HepG2 (cell line): ENCODE measurements at regions not wholly inside any gene's neighbourhood (a gene's known extent, or its start where the extent isn't known, plus 50 kb on each side); places are given as distances from the start of the nearest gene placed in this dataset.

Experiments used
- ATAC-seq: fragments of 200-7000 bp; cut with Tn5 transposase; 3 replicates; pipeline ENCODE4 v1.9.1; 2020; ENCODE audit warnings: mild to moderate bottlenecking, moderate library complexity
- BruUV-seq: library from RNA; stranded (reverse); fragments of 400-500 nt; replicated peaks from 2 replicates; lab custom pipeline; 2021; lab: Mats Ljungman, UMichigan
- CTCF ChIA-PET: fragments of 300-600 bp; formaldehyde crosslinking; extraction: SDS; loops from one replicate; lab custom pipeline; 2021; ENCODE audit warnings: low total read pairs, inconsistent platforms, low intra/inter-chr PET ratio; lab: Yijun Ruan, JAX
- POLR2A ChIA-PET: fragments of 350-600 bp; sonication (Branson Sonifier 250); formaldehyde crosslinking; loops from one replicate; lab custom pipeline; 2020; ENCODE audit warnings: antibody characterized with exemption, inconsistent platforms; lab: Yijun Ruan, JAX
- DNase-seq: peaks from one replicate; pipeline ENCODE4 v3.0.0-alpha.2; 2015; ENCODE audit warnings: low spot score
- FAIRE-seq: peaks from 3 replicates; lab custom pipeline; 2011; peaks lifted over from hg19 to GRCh38; lab: Jason Lieb, UNC
- H2AFZ ChIP-seq: one replicate; pipeline ENCODE4 v1.6.1; 2011; ENCODE audit warnings: low read length, inconsistent platforms
- H3K27ac ChIP-seq: fragments of 300-600 bp; 3 replicates; pipeline ENCODE4 v1.8.0; 2011; ENCODE audit warnings: mixed run types, mild to moderate bottlenecking, mixed read lengths, low read length, inconsistent platforms; ENCODE audit not compliant: insufficient read depth; ENCODE audit errors: extremely low read length
- H3K27me3 ChIP-seq, 2 experiments: fragments of 200-600 bp in 1 of 2; 2 replicates in 1 of 2; 3 replicates in 1 of 2; pipeline versions ENCODE4 v1.6.0 to v1.8.0; 2011; ENCODE audit warnings: low read length in 2 of 2, mild to moderate bottlenecking in 2 of 2, moderate library complexity in 2 of 2, inconsistent platforms in 1 of 2; ENCODE audit not compliant: insufficient read depth in 2 of 2, control insufficient read depth in 1 of 2
- H3K36me3 ChIP-seq, 2 experiments: fragments of 200-600 bp in 1 of 2; replicated peaks in 1 of 2; 2 replicates in 1 of 2; 3 replicates in 1 of 2; pipeline versions ENCODE4 v1.5.1 to v1.8.0; 2011; ENCODE audit warnings: low read length in 2 of 2, inconsistent platforms in 1 of 2; ENCODE audit not compliant: insufficient read depth in 2 of 2, control insufficient read depth in 1 of 2
- H3K4me1 ChIP-seq: 2 replicates; pipeline ENCODE4 v1.5.1; 2012; ENCODE audit warnings: low read length, inconsistent platforms; ENCODE audit not compliant: insufficient read depth
- H3K4me2 ChIP-seq: 2 replicates; pipeline ENCODE4 v1.6.0; 2011; ENCODE audit warnings: low read depth, low read length, inconsistent platforms
- H3K4me3 ChIP-seq, 3 experiments: fragments of 200-600 bp in 1 of 3; sonication (generic), shearing (Covaris generic) in 1 of 3; replicated peaks in 1 of 3; 2 replicates each; pipeline ENCODE4 v1.5.1; 2011 to 2016; ENCODE audit warnings: low read length in 3 of 3, inconsistent platforms in 2 of 3, low read depth in 2 of 3, mild to moderate bottlenecking in 2 of 3, control low read depth in 1 of 3, mixed read lengths in 1 of 3; ENCODE audit not compliant: insufficient read depth in 1 of 3
- H3K79me2 ChIP-seq: one replicate; pipeline ENCODE4 v1.6.1; 2011; ENCODE audit warnings: low read length, inconsistent platforms; ENCODE audit not compliant: insufficient read depth
- H3K9ac ChIP-seq: 2 replicates; pipeline ENCODE4 v1.6.0; 2011; ENCODE audit warnings: mild to moderate bottlenecking, low read depth, low read length, inconsistent platforms; ENCODE audit not compliant: insufficient read depth
- H3K9me3 ChIP-seq: 2 replicates; pipeline ENCODE4 v1.5.1; 2012; ENCODE audit warnings: mild to moderate bottlenecking, low read length
- H4K20me1 ChIP-seq: 2 replicates; pipeline ENCODE4 v1.6.0; 2011; ENCODE audit warnings: inconsistent platforms, mild to moderate bottlenecking, low read length, moderate library complexity; ENCODE audit not compliant: insufficient read depth
- CENPT ChIP-seq: sonication (generic); formaldehyde crosslinking; IDR thresholded peaks from 2 replicates; pipeline ENCODE4 v1.8.0; 2022; ENCODE audit warnings: low read depth, mild to moderate bottlenecking, moderate library complexity, missing genetic modification reagents
- MTF2 ChIP-seq: sonication (generic); formaldehyde crosslinking; IDR thresholded peaks from 2 replicates; pipeline ENCODE4 v1.5.0; 2020; ENCODE audit warnings: missing genetic modification reagents, borderline replicate concordance
- NFE2 ChIP-seq: sonication (generic); formaldehyde crosslinking; IDR thresholded peaks from 2 replicates; pipeline ENCODE4 v1.4.0; 2020; ENCODE audit warnings: missing genetic modification reagents
- ZNF407 ChIP-seq: sonication (generic); formaldehyde crosslinking; IDR thresholded peaks from one replicate; pipeline ENCODE4 v1.5.1; 2020; ENCODE audit warnings: mild to moderate bottlenecking, missing genetic modification reagents; ENCODE audit errors: not compliant biosample characterization
- ZNF484 ChIP-seq: sonication (generic); formaldehyde crosslinking; IDR thresholded peaks from 2 replicates; pipeline ENCODE4 v1.5.1; 2020; ENCODE audit warnings: mild to moderate bottlenecking, low read depth, missing genetic modification reagents, borderline replicate concordance
- ZNF543 ChIP-seq: sonication (generic); formaldehyde crosslinking; IDR thresholded peaks from 2 replicates; pipeline ENCODE4 v1.4.0; 2020; ENCODE audit warnings: mild to moderate bottlenecking, missing genetic modification reagents
- ZNF777 ChIP-seq: sonication (generic); formaldehyde crosslinking; IDR thresholded peaks from 2 replicates; pipeline ENCODE4 v1.4.0; 2020; ENCODE audit warnings: missing genetic modification reagents
- ZSCAN12 ChIP-seq: sonication (generic); formaldehyde crosslinking; IDR thresholded peaks from 2 replicates; pipeline ENCODE4 v1.9.0; 2021; ENCODE audit warnings: mild to moderate bottlenecking, missing genetic modification reagents
- WGBS: methylation state at CpG from one replicate; pipeline ENCODE4 v1.1.6; 2017; ENCODE audit warnings: low lambda C conversion rate; 5-methylcytosine and 5-hydroxymethylcytosine counted together
- in situ Hi-C: cut with HindIII; loops from 2 replicates; pipeline ENCODE4 v1.10.0; 2017; ENCODE audit warnings: low pct_unique_long_range_greater_than_20kb; ENCODE audit not compliant: extremely low pct_ligation_motif_present
- intact Hi-C: fragments of 100-400 bp; cut with micrococcal nuclease; formaldehyde crosslinking; loops from one replicate; pipeline ENCODE4 v1.10.0; 2022; ENCODE audit not compliant: unreplicated experiment

- in situ Hi-C loops = no loop called here
- no peak for ATAC-seq
- no peak overlapping the region for H3K4me2 ChIP-seq
- no peak overlapping the region for H2AFZ ChIP-seq
- ChIA-PET CTCF (no interaction called here), POLR2A (no interaction called here)
- H3K9ac ChIP-seq = no peak overlapping the region
- H3K36me3 ChIP-seq = no peaks in the 10 kb centered on the region
- no TSS peak for BruUV-seq
- FAIRE-seq = no peak
- 35% methylated on average over 16 of the region's 16 CpGs for WGBS
- no peak for DNase-seq
- no peak overlapping the region for H3K27ac ChIP-seq
- H4K20me1 ChIP-seq = no peaks in the 10 kb centered on the region
- no peaks in the 10 kb centered on the region for H3K4me1 ChIP-seq
- H3K9me3 ChIP-seq = no peaks in the 10 kb centered on the region
- H3K27me3 ChIP-seq = peaks cover 3 to 41% of the 10 kb centered on the region in 2 experiments; a peak in 4 of 5 replicates
- H3K4me3 ChIP-seq = no peak overlapping the region
- no peak for TF ChIP-seq ZNF484 (CRISPR knock-in tag)
- no peak for TF ChIP-seq ZNF543
- TF ChIP-seq ZSCAN12 = no peak
- intact Hi-C loops = no loop called here
- no peaks in the 10 kb centered on the region for H3K79me2 ChIP-seq
Measured at GRCh38 chr2:41930807-41931566, 116.8 kb upstream of the PKDCC start.

GRCh38 chr2:41932241-41933045, 115.4 kb upstream of the PKDCC start:
- intact Hi-C loops = no loop called here
- Histone ChIP-seq H3K27ac (no peak overlapping the region), H3K9ac (no peak overlapping the region), H3K79me2 (no peaks in the 10 kb centered on the region), H3K9me3 (no peaks in the 10 kb centered on the region), H4K20me1 (no peaks in the 10 kb centered on the region), H2AFZ (no peak overlapping the region), H3K27me3 (peaks cover 3 to 41% of the 10 kb centered on the region in 2 experiments; a peak in 4 of 5 replicates), H3K36me3 (no peaks in the 10 kb centered on the region), H3K4me3 (no peak overlapping the region), H3K4me1 (no peaks in the 10 kb centered on the region), H3K4me2 (no peak overlapping the region)
- DNase-seq (no peak), ATAC-seq (no peak), FAIRE-seq (no peak)
- in situ Hi-C loops = no loop called here
- WGBS = 45% methylated on average over 17 of the region's 17 CpGs
- ChIA-PET POLR2A (no interaction called here), CTCF (no interaction called here)
- BruUV-seq = no TSS peak
- no peak for TF ChIP-seq ZNF407 (CRISPR knock-in tag)
- no peak for TF ChIP-seq NFE2 (CRISPR knock-in tag)
- no peak for TF ChIP-seq CENPT
- no peak for TF ChIP-seq ZNF777 (CRISPR knock-in tag)
- TF ChIP-seq MTF2 (CRISPR knock-in tag) = no peak
